GM23338 (cell line): ENCODE measurements at regions not wholly inside any gene's neighbourhood (a gene's known extent, or its start where the extent isn't known, plus 50 kb on each side); places are given as distances from the start of the nearest gene placed in this dataset.

ENCODE experiments used
- ATAC-seq: fragments of 200-7000 bp; cut with Tn5 transposase; 3 replicates; pipeline ENCODE4 v1.9.1; 2020
- DNase-seq: peaks from one replicate; pipeline ENCODE4 v3.0.0-alpha.2; 2015; ENCODE audit warnings: low spot score
- H2AFZ ChIP-seq: fragments of 200-600 bp; sonication (generic); 2 replicates; pipeline ENCODE4 v1.8.0; 2016; ENCODE audit warnings: antibody characterized with exemption, mild to moderate bottlenecking, moderate library complexity
- H3F3A ChIP-seq: fragments of 200-600 bp; sonication (generic); replicated peaks from 2 replicates; pipeline ENCODE4 v1.8.0; 2017; ENCODE audit warnings: antibody characterized with exemption, mixed run types, low read depth
- H3K27ac ChIP-seq: fragments of 200-600 bp; sonication (generic); 2 replicates; pipeline ENCODE4 v1.6.1; 2016; ENCODE audit warnings: low read depth
- H3K27me3 ChIP-seq: fragments of 200-600 bp; sonication (generic); 2 replicates; pipeline ENCODE4 v1.8.0; 2016; ENCODE audit warnings: mild to moderate bottlenecking, mixed run types, moderate library complexity; ENCODE audit not compliant: insufficient read depth
- H3K36me3 ChIP-seq: fragments of 200-600 bp; sonication (generic); 2 replicates; pipeline ENCODE4 v1.8.0; 2016; ENCODE audit warnings: mild to moderate bottlenecking; ENCODE audit not compliant: insufficient read depth
- H3K4me1 ChIP-seq: fragments of 200-600 bp; sonication (generic); 2 replicates; pipeline ENCODE4 v1.8.0; 2016; ENCODE audit warnings: mild to moderate bottlenecking, moderate library complexity; ENCODE audit not compliant: insufficient read depth
- H3K4me2 ChIP-seq: fragments of 200-600 bp; sonication (generic); 2 replicates; pipeline ENCODE4 v1.7.1; 2017; ENCODE audit warnings: mixed run types
- H3K4me3 ChIP-seq: fragments of 200-600 bp; sonication (generic); 2 replicates; pipeline ENCODE4 v1.6.1; 2016; ENCODE audit warnings: mixed run types
- H3K79me2 ChIP-seq: fragments of 200-600 bp; sonication (generic); replicated peaks from 2 replicates; pipeline ENCODE4 v1.8.0; 2017; ENCODE audit warnings: mild to moderate bottlenecking; ENCODE audit not compliant: insufficient read depth
- H3K9me2 ChIP-seq: fragments of 200-600 bp; sonication (generic); 2 replicates; pipeline ENCODE4 v1.8.0; 2017; ENCODE audit not compliant: insufficient read depth
- H4K20me1 ChIP-seq: fragments of 200-600 bp; sonication (generic); replicated peaks from 2 replicates; pipeline ENCODE4 v1.8.0; 2017; ENCODE audit warnings: mild to moderate bottlenecking; ENCODE audit not compliant: insufficient read depth
- H3K27ac Mint-ChIP-seq: 2 replicates; pipeline ENCODE4 v1.8.0; 2020; ENCODE audit warnings: inconsistent platforms, mild to moderate bottlenecking, moderate library complexity, mixed read lengths
- H3K27me3 Mint-ChIP-seq: 3 replicates; pipeline ENCODE4 v1.8.0; 2022; ENCODE audit warnings: low read depth, mild to moderate bottlenecking, moderate library complexity, mixed read lengths, inconsistent platforms; ENCODE audit not compliant: insufficient read depth, poor library complexity
- H3K36me3 Mint-ChIP-seq: 3 replicates; pipeline ENCODE4 v1.8.0; 2021; ENCODE audit warnings: low read depth, mild to moderate bottlenecking, inconsistent platforms, moderate library complexity, mixed read lengths
- H3K4me1 Mint-ChIP-seq: 3 replicates; pipeline ENCODE4 v1.8.0; 2020; ENCODE audit warnings: mild to moderate bottlenecking, inconsistent platforms, mixed read lengths
- H3K4me3 Mint-ChIP-seq: 3 replicates; pipeline ENCODE4 v1.8.0; 2021; ENCODE audit warnings: moderate library complexity, mild to moderate bottlenecking, inconsistent platforms, mixed read lengths
- H3K9me3 Mint-ChIP-seq: 3 replicates; pipeline ENCODE4 v1.8.0; 2020; ENCODE audit warnings: moderate library complexity, mild to moderate bottlenecking, inconsistent platforms, mixed read lengths
- CREB1 ChIP-seq: fragments of 250-450 bp; sonication (Bioruptor Pico); IDR thresholded peaks from 2 replicates; pipeline ENCODE4 v1.5.0; 2020; ENCODE audit warnings: low read depth, mild to moderate bottlenecking, moderate library complexity
- CTCF ChIP-seq, 2 experiments: fragments of 200-600 bp in 1 of 2; sonication (generic) in 1 of 2; conservative IDR thresholded peaks; 2 replicates each; pipeline versions ENCODE4 v1.5.1 to v1.6.1; 2016 to 2017; ENCODE audit warnings: antibody characterized with exemption in 2 of 2, low read depth in 2 of 2, mild to moderate bottlenecking in 2 of 2, moderate library complexity in 1 of 2
- EZH2phosphoT487 ChIP-seq: fragments of 200-600 bp; sonication (generic); IDR thresholded peaks from one replicate; pipeline ENCODE4 v1.8.1; 2018; ENCODE audit warnings: antibody characterized with exemption; ENCODE audit not compliant: unreplicated experiment
- JUNB ChIP-seq: IDR thresholded peaks from one replicate; pipeline ENCODE4 v1.6.1; 2016; ENCODE audit warnings: antibody characterized with exemption; ENCODE audit not compliant: unreplicated experiment
- POLR2AphosphoS5 ChIP-seq: IDR thresholded peaks from 2 replicates; pipeline ENCODE4 v1.6.1; 2016; ENCODE audit warnings: antibody characterized with exemption, low read depth
- STAT1 ChIP-seq: IDR thresholded peaks from one replicate; pipeline ENCODE4 v1.6.1; 2016; ENCODE audit warnings: antibody characterized with exemption; ENCODE audit not compliant: unreplicated experiment
- ZNF114 ChIP-seq: fragments of 250-450 bp; sonication (Bioruptor Pico); IDR thresholded peaks from 2 replicates; pipeline ENCODE4 v1.5.0; 2020; ENCODE audit warnings: mild to moderate bottlenecking, moderate library complexity
- TF ChIP-seq, protein P1 (sequence below): IDR thresholded peaks from one replicate; pipeline ENCODE4 v1.6.1; 2018; ENCODE audit warnings: antibody characterized with exemption; ENCODE audit not compliant: unreplicated experiment

GRCh38 chr2:58984731-58985130 is 743.6 kb upstream of the FANCL start:
- Histone ChIP-seq H3K4me2 (no peak overlapping the region), H3K4me1 (peaks cover 16% of the 10 kb centered on the region), H3K9me2 (no peaks in the 10 kb centered on the region), H2AFZ (peak overlapping the region; percentile 28; the same call in 1 of the 2 replicates), H3K27me3 (no peaks in the 10 kb centered on the region), H4K20me1 (no peaks in the 10 kb centered on the region), H3K4me3 (no peak overlapping the region), H3F3A (no peaks in the 10 kb centered on the region), H3K36me3 (no peaks in the 10 kb centered on the region), H3K27ac (no peak overlapping the region), H3K79me2 (no peaks in the 10 kb centered on the region)
- no peak for ATAC-seq
- H3K9me3 Mint-ChIP-seq, result no peaks in the 10 kb centered on the region
- peaks cover 24% of the 10 kb centered on the region for H3K4me1 Mint-ChIP-seq
- no peak for DNase-seq
- H3K4me3 Mint-ChIP-seq, result no peak overlapping the region
- TF ChIP-seq CREB1 (CRISPR knock-in tag), result no peak
- TF ChIP-seq CTCF (conservative IDR thresholded peaks at IDR 0.05; ENCODE audit: low read depth in 2 of 2), result no peak
- TF ChIP-seq, protein P1, sequence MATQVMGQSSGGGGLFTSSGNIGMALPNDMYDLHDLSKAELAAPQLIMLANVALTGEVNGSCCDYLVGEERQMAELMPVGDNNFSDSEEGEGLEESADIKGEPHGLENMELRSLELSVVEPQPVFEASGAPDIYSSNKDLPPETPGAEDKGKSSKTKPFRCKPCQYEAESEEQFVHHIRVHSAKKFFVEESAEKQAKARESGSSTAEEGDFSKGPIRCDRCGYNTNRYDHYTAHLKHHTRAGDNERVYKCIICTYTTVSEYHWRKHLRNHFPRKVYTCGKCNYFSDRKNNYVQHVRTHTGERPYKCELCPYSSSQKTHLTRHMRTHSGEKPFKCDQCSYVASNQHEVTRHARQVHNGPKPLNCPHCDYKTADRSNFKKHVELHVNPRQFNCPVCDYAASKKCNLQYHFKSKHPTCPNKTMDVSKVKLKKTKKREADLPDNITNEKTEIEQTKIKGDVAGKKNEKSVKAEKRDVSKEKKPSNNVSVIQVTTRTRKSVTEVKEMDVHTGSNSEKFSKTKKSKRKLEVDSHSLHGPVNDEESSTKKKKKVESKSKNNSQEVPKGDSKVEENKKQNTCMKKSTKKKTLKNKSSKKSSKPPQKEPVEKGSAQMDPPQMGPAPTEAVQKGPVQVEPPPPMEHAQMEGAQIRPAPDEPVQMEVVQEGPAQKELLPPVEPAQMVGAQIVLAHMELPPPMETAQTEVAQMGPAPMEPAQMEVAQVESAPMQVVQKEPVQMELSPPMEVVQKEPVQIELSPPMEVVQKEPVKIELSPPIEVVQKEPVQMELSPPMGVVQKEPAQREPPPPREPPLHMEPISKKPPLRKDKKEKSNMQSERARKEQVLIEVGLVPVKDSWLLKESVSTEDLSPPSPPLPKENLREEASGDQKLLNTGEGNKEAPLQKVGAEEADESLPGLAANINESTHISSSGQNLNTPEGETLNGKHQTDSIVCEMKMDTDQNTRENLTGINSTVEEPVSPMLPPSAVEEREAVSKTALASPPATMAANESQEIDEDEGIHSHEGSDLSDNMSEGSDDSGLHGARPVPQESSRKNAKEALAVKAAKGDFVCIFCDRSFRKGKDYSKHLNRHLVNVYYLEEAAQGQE, result no peak
- TF ChIP-seq POLR2AphosphoS5, result no peak
- no peak for TF ChIP-seq EZH2phosphoT487
- TF ChIP-seq STAT1, result no peak
- TF ChIP-seq JUNB, result no peak
- 0 out of 2 replicates have a peak overlapping the region, but pooled peaks have one; percentile 18 for H3K27ac Mint-ChIP-seq
- no peaks in the 10 kb centered on the region for H3K36me3 Mint-ChIP-seq
- H3K27me3 Mint-ChIP-seq, result no peaks in the 10 kb centered on the region

- Mint-ChIP-seq H3K27ac (no peak overlapping the region), H3K36me3 (no peaks in the 10 kb centered on the region), H3K4me3 (no peak overlapping the region), H3K4me1 (peaks cover 37% of the 10 kb centered on the region), H3K9me3 (no peaks in the 10 kb centered on the region), H3K27me3 (no peaks in the 10 kb centered on the region)
- no peaks in the 10 kb centered on the region for H3K9me2 ChIP-seq
- no peaks in the 10 kb centered on the region for H3K79me2 ChIP-seq
- H3F3A ChIP-seq, result no peaks in the 10 kb centered on the region
- H3K27me3 ChIP-seq, result no peaks in the 10 kb centered on the region
- H3K27ac ChIP-seq, result no peak overlapping the region
- no peak overlapping the region for H3K4me3 ChIP-seq
- H4K20me1 ChIP-seq, result no peaks in the 10 kb centered on the region
- H3K36me3 ChIP-seq, result no peaks in the 10 kb centered on the region
- H3K4me2 ChIP-seq, result no peak overlapping the region
- ATAC-seq, result no peak
- H2AFZ ChIP-seq, result no peak overlapping the region
- peaks cover 20% of the 10 kb centered on the region for H3K4me1 ChIP-seq
- DNase-seq, result no peak
- no peak for TF ChIP-seq ZNF114
- TF ChIP-seq, protein P1, result no peak
Observed at GRCh38 chr2:58983111-58983510, 742.0 kb upstream of the FANCL start.
